Memory B cell (primary cell): ENCODE measurements at regions not wholly inside any gene's neighbourhood (a gene's known extent, or its start where the extent isn't known, plus 50 kb on each side); places are given as distances from the start of the nearest gene placed in this dataset.

ENCODE experiments used
- ATAC-seq: fragments of 150-1000 bp; cut with Tn5 transposase; 2 replicates; pipeline ENCODE4 v1.10.0; 2021; ENCODE audit warnings: low read depth, mild to moderate bottlenecking, moderate library complexity
- DNase-seq, 2 donors: peaks; one replicate each; pipeline ENCODE4 v3.0.0; 2022; ENCODE audit warnings: low spot score in 2 of 2
- H3K27ac Mint-ChIP-seq: one replicate; pipeline ENCODE4 v1.8.0; 2022; ENCODE audit warnings: mild to moderate bottlenecking, moderate library complexity, mixed read lengths
- H3K27me3 Mint-ChIP-seq: one replicate; pipeline ENCODE4 v1.8.0; 2022; ENCODE audit warnings: mixed read lengths
- H3K36me3 Mint-ChIP-seq: one replicate; pipeline ENCODE4 v1.8.0; 2022; ENCODE audit warnings: mild to moderate bottlenecking, mixed read lengths
- H3K4me1 Mint-ChIP-seq: one replicate; pipeline ENCODE4 v1.8.0; 2022; ENCODE audit warnings: mixed read lengths
- H3K4me3 Mint-ChIP-seq: one replicate; pipeline ENCODE4 v1.8.0; 2022; ENCODE audit warnings: mild to moderate bottlenecking, moderate library complexity, mixed read lengths
- H3K9me3 Mint-ChIP-seq: one replicate; pipeline ENCODE4 v1.8.0; 2022; ENCODE audit warnings: mixed read lengths

DNA sequence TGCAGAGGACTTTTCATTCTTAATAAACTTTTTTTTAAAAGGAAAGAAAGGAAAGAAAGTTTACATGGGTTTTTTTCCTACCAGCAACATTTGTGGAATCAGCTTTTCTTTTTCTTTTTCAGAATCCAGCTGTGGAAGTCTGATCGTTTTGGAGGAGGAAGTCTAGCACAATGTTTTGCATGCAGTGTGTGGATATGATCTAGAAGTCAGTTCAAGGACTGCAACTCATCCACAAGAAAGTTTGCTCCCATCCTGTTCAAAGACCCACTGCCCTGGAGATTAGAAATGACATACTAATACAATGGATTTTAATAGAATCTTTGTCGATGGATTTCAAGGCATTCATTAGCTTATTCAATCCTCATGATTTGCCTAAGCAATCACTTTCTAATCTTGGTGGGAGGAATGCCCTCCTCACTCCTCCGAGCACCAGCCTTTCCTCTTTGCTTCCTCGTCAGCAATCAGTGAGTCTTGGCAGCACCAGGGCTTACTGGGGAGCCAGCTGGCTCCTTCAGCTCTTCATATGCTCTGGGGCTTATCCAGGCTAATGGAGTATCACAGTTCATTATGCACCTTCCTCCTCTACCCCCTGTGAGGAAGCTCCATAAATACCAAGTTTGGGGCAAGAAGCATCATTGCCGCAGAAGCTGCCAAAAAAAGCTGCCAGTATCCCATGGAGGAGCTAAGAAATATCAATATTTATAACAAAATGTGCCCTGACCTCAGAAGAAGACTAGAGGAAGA, 392.3 kb upstream of the PKN2 start:
- Mint-ChIP-seq H3K27me3 (peaks cover 4% of the 10 kb centered on the region), H3K9me3 (no peaks in the 10 kb centered on the region), H3K4me1 (no peaks in the 10 kb centered on the region), H3K36me3 (no peaks in the 10 kb centered on the region), H3K27ac (no peak overlapping the region), H3K4me3 (no peak overlapping the region)
- ATAC-seq (no peak), DNase-seq (no peak)

GRCh38 chr1:88293691-88294190, 390.3 kb upstream of the PKN2 start:
- Mint-ChIP-seq H3K4me3 (no peak overlapping the region), H3K9me3 (no peaks in the 10 kb centered on the region), H3K4me1 (no peaks in the 10 kb centered on the region), H3K36me3 (no peaks in the 10 kb centered on the region), H3K27me3 (peaks cover 4% of the 10 kb centered on the region), H3K27ac (no peak overlapping the region)
- no peak for DNase-seq
- ATAC-seq, result no peak

GRCh38 chr1:88296227-88296626, 387.8 kb upstream of the PKN2 start:
- no peak overlapping the region for H3K27ac Mint-ChIP-seq
- H3K27me3 Mint-ChIP-seq, result peaks cover 3% of the 10 kb centered on the region
- DNase-seq (no peak), ATAC-seq (no peak)
- no peaks in the 10 kb centered on the region for H3K4me1 Mint-ChIP-seq
- H3K36me3 Mint-ChIP-seq, result no peaks in the 10 kb centered on the region
- H3K9me3 Mint-ChIP-seq, result no peaks in the 10 kb centered on the region
- H3K4me3 Mint-ChIP-seq, result no peak overlapping the region

DNA sequence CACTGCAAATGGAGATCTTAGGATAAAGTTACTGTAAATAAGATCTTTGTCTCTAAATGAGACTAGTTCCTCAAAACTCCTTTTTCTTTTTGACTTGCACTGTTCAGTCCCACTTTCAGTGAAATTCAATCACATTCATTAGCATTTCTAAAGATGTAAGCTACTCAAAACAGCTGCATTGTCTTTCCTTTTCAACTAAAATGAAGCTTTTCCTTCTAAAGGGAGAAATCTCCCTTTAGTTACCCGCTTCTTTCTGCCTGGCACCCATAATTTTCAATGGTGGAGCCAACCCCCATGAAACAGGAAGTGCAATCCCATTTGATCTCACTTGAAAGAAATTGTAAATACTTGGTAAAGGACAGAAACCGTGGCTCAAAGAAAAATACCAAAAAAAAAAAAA, 387.4 kb upstream of the PKN2 start:
- DNase-seq (no peak), ATAC-seq (no peak)
- Mint-ChIP-seq H3K4me3 (no peak overlapping the region), H3K27ac (no peak overlapping the region), H3K27me3 (peaks cover 3% of the 10 kb centered on the region), H3K9me3 (no peaks in the 10 kb centered on the region), H3K36me3 (no peaks in the 10 kb centered on the region), H3K4me1 (no peaks in the 10 kb centered on the region)

DNA sequence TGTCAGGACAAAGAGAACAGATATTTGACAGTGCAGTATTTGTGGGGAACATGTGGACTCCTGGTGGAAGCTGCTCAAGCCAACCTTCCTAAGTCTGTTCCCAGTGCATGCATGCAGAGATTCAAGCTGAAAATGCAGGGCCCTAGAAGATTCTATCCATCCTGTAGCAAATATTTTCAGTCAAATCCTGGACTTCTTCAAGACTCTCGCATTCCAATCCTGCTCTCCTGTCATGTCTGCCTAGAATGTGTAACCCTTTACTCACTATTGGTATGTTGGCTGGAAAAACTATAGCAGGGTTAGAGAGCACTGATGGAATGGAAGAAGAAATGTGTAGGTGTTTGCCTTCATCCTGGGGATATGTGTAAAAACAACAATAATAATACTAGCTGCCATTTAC, 385.6 kb upstream of the PKN2 start:
- H3K27ac Mint-ChIP-seq, result no peak overlapping the region

GRCh38 chr1:88300752-88301263, 383.3 kb upstream of the PKN2 start:
- no peak for ATAC-seq
- Mint-ChIP-seq H3K9me3 (no peaks in the 10 kb centered on the region), H3K27me3 (peaks cover 2% of the 10 kb centered on the region), H3K27ac (no peak overlapping the region), H3K4me1 (no peaks in the 10 kb centered on the region), H3K36me3 (no peaks in the 10 kb centered on the region), H3K4me3 (no peak overlapping the region)
- no peak for DNase-seq

More for the DNA sequence above, 385.6 kb upstream of the PKN2 start:
- Mint-ChIP-seq H3K4me1 (no peaks in the 10 kb centered on the region), H3K27me3 (peaks cover 1% of the 10 kb centered on the region), H3K36me3 (no peaks in the 10 kb centered on the region), H3K9me3 (no peaks in the 10 kb centered on the region), H3K4me3 (no peak overlapping the region)
- DNase-seq (no peak), ATAC-seq (no peak)

GRCh38 chr1:88302843-88303486, 381.1 kb upstream of the PKN2 start:
- Mint-ChIP-seq H3K27me3 (peaks cover 7% of the 10 kb centered on the region), H3K27ac (no peak overlapping the region), H3K4me3 (no peak overlapping the region), H3K9me3 (no peaks in the 10 kb centered on the region), H3K36me3 (no peaks in the 10 kb centered on the region), H3K4me1 (no peaks in the 10 kb centered on the region)
- DNase-seq (peak in 1 of 2 donors; percentile 1), ATAC-seq (peak; percentile 43)

DNA sequence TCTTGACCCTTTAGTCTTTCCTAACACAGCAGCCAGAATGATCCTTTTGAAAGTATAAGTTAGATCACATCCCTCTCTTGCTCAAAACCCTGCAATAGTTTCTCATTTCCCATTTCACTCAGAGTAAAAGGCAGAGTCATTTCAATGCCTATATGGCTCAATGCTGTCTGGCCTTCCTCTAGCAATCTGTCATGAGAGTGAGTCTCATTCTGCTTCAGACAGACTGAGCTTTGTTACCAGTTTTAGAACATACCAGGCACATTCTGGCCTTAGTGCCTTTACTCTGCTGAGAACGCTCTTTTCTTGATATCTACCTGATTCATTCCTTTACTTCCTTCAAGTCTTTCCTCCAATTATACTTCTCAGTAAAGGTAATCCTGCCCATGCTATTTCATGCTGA, 372.8 kb upstream of the PKN2 start:
- peaks cover 2% of the 10 kb centered on the region for H3K9me3 Mint-ChIP-seq
- no peaks in the 10 kb centered on the region for H3K36me3 Mint-ChIP-seq
- H3K27ac Mint-ChIP-seq, result no peak overlapping the region
- DNase-seq (no peak), ATAC-seq (no peak)
- no peak overlapping the region for H3K4me3 Mint-ChIP-seq
- H3K4me1 Mint-ChIP-seq, result no peaks in the 10 kb centered on the region
- peaks cover 2% of the 10 kb centered on the region for H3K27me3 Mint-ChIP-seq

DNA sequence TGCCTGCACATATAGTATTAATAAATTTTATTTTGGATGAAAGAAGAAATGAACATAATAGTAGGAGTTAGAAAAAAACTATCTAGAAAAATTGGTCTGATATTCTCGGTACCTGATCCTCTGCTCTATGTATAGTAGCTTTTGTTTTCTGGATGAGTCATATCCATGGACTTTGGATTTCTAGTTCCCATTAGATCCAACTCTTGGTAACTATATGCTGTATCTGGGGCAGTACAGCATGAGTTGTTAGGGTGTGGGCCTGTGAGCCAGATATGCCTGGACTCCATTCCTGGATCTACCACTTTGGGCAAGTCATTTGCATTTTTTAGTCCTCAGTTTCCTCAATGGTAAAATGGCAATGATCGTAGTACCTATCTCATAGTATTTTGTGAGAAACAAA, 372.2 kb upstream of the PKN2 start:
- DNase-seq, result no peak
- Mint-ChIP-seq H3K27ac (no peak overlapping the region), H3K36me3 (no peaks in the 10 kb centered on the region), H3K27me3 (peaks cover 2% of the 10 kb centered on the region), H3K9me3 (peaks cover 2% of the 10 kb centered on the region), H3K4me3 (no peak overlapping the region), H3K4me1 (no peaks in the 10 kb centered on the region)
- ATAC-seq, result no peak

GRCh38 chr1:88317396-88317795, 366.7 kb upstream of the PKN2 start:
- DNase-seq (no peak), ATAC-seq (no peak)
- Mint-ChIP-seq H3K4me3 (no peak overlapping the region), H3K27ac (no peak overlapping the region), H3K27me3 (peaks cover 8% of the 10 kb centered on the region), H3K9me3 (no peaks in the 10 kb centered on the region), H3K36me3 (no peaks in the 10 kb centered on the region), H3K4me1 (no peaks in the 10 kb centered on the region)

GRCh38 chr1:88318740-88319139, 365.3 kb upstream of the PKN2 start:
- no peaks in the 10 kb centered on the region for H3K4me1 Mint-ChIP-seq

DNA sequence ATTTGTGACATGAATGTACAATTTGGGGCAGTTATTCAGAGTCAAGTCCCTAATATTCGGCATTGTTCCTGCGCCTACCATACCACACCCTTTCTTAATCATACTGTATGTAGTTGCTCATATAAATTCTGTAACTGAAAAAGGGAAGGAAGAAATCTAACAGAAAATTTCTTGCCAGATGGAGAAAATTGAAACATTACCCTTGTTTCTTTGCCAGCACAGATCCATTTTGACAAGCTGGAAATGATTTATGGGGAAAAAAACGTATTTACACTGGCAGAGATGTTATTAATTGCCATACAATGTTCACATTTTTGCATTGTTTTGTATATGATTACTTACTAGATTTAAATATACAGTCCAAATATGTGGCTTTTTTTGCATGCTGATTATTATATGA, 363.8 kb upstream of the PKN2 start:
- Mint-ChIP-seq H3K4me1 (no peaks in the 10 kb centered on the region), H3K4me3 (no peak overlapping the region), H3K36me3 (no peaks in the 10 kb centered on the region), H3K27ac (no peak overlapping the region), H3K27me3 (peaks cover 6% of the 10 kb centered on the region), H3K9me3 (no peaks in the 10 kb centered on the region)
- DNase-seq, result no peak
- no peak for ATAC-seq

More at GRCh38 chr1:88318740-88319139, 365.3 kb upstream of the PKN2 start:
- H3K27ac Mint-ChIP-seq, result no peak overlapping the region
- H3K4me3 Mint-ChIP-seq, result no peak overlapping the region
- no peak for DNase-seq
- peaks cover 8% of the 10 kb centered on the region for H3K27me3 Mint-ChIP-seq
- no peak for ATAC-seq
- H3K36me3 Mint-ChIP-seq, result no peaks in the 10 kb centered on the region
- no peaks in the 10 kb centered on the region for H3K9me3 Mint-ChIP-seq

- Mint-ChIP-seq H3K36me3 (no peaks in the 10 kb centered on the region), H3K9me3 (no peaks in the 10 kb centered on the region), H3K27me3 (peaks cover 6% of the 10 kb centered on the region), H3K27ac (no peak overlapping the region), H3K4me1 (no peaks in the 10 kb centered on the region), H3K4me3 (no peak overlapping the region)
- DNase-seq (no peak), ATAC-seq (no peak)
These were observed 362.4 kb upstream of the PKN2 start for GRCh38 chr1:88321706-88322105.

- Mint-ChIP-seq H3K27ac (no peak overlapping the region), H3K4me3 (no peak overlapping the region), H3K9me3 (no peaks in the 10 kb centered on the region), H3K27me3 (peaks cover 6% of the 10 kb centered on the region), H3K36me3 (no peaks in the 10 kb centered on the region), H3K4me1 (no peaks in the 10 kb centered on the region)
- DNase-seq (no peak), ATAC-seq (no peak)
These were observed 359.2 kb upstream of the PKN2 start for GRCh38 chr1:88324899-88325298.
